Activated CD4-positive, alpha-beta T cell treated with anti-CD3 and anti-CD28 coated beads, Interleukin-10, Interleukin-2, amounts not matched to agents 100 ng/mL and 50 ng/mL, durations not matched to agents 16 hours and 8 hours (primary cell): ENCODE measurements at regions not wholly inside any gene's neighbourhood (a gene's known extent, or its start where the extent isn't known, plus 50 kb on each side); places are given as distances from the start of the nearest gene placed in this dataset.
A peak's percentile ranks its signal among the peaks of the same experiment; 100 is the strongest.

Experiments
- DNase-seq: peaks from one replicate; pipeline ENCODE4 v3.0.0-alpha.2; 2020

DNA sequence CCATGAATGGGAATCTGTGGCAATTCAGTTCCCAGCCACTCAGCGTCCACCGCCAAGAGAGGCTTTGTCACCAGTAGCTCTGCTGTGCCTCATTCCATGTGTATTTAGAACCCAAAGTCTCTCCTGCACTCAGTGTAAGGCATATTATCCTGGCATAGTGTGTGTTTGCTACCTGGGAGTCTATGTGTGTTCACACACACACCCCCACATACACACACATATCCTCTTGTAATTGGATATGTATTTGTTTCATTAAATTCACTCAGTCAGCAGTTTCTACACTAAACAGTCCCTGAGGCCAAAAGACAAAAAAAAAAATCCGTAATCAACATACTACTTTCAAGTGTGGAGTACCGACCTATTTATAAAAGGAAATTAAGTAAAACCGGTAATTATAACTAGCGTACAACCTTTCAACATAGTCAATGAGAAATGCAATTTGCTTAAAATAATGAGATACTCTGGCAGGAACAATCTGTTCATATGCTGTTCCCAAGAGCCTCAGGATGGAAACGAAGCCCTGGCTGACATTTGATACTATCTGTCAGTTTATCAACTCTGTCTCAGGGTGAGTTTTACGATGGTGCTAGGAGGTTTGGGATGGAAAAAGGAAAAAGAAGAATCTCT is 425.8 kb upstream of the CELF2 start:
- DNase-seq = no peak

DNA sequence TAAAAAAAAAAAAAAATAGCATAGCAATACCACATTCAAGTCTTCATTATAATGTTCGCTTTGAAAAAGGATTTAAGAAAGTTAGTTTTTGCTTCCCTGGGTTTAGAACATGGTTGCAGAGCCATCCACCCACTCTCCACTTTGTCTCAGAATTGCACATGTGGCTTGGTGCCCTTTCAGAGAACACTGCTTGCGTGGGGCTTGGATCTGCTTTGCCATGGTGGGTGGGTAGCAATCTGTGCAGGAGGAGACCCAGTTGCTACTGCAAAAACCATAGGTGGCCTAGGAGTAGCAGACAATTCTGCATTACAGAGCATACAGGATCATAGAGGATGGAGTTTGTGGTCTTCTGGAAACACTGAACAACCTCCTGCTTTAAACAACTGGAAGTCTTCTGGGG is 421.4 kb upstream of the CELF2 start:
- no peak for DNase-seq

DNA sequence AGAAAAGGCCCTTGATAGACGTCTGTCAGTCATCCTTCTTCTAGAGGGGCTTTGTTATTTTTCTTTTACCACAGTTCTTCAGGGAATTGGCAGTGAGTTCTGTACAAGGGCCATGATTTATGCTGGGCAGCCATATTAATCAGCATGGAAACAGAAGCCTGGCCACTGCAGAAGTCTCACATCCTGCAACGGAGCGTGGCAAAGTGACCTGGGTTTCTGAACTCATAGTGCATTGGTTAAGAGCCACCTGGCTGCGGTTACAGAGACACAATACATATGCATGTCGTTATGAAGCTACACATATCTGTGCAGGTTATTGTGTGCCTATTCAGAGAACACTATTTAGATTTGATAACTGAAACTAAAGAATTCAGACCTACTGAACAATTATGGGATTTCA is 419.4 kb upstream of the CELF2 start:
- DNase-seq = no peak

DNA sequence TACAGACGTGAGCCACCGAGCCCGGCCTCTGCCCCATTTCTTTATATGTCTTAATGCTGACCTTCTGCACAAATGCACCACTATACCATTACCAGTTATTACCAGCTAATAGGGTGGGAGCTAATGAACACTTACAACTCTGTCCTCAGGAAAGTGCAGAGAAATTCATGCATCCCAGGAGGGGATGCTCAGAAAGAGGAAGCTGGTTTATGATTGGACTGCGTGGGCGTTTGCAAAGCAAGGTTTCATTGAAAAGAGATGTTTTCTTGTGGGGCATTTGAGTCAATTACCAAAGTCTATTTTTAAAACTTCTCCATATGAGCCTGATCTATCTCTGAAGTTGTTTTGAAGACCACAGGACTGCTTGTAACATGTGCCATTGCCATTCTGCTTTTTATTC is 417.7 kb upstream of the CELF2 start:
- DNase-seq = no peak

DNA sequence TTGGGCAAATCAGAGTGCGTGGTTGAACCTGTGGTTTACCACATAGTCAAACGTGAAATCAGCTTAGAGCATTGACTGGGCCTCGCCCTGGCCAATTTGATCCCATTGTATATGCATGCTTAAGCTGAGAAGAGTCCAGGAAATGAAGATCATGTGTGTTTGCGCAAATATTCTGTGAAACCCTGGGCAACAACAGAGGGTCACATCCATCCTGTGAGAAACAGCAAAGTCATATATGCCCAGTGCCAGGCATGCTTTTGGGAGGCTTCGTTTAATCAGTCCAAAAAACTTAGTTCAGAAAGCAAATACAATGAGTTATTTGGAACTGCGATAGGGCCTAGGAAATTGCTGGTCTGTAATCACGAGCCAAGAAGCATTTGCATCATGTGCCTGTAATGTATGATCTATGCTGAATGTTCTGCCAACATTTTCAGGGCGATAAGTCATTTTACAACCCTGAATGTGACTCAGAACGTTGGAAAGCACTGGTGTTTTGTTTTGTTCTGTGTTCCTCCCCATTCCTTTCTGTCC is 412.1 kb upstream of the CELF2 start:
- DNase-seq = peak; percentile 4

DNA sequence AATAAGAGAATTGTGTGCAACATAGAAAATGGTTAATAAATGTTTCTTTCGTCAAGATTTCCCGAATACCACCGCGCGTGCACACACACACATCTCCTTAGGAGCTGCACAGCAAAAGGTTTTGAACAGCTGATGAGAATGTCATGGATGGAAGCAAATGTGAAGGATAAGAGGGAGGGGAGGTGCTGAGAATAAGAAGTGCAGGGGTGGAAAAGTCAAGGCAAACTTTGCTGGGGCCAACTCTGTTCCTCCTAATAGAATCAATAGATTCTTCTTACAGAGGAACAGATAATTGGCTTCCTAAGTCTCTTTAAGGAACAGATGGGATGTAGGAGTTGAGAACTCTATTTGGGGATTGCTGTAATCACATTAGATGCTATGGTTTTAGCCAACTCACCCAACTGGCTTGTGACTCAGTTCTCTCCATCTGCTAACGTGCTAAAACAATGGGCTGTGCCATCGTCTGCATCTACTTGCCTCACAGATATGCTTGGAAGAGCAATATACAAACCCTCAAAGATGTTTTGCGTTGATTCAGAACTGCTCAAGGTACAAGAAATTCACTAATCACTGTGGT is 408.2 kb upstream of the CELF2 start:
- DNase-seq = no peak

DNA sequence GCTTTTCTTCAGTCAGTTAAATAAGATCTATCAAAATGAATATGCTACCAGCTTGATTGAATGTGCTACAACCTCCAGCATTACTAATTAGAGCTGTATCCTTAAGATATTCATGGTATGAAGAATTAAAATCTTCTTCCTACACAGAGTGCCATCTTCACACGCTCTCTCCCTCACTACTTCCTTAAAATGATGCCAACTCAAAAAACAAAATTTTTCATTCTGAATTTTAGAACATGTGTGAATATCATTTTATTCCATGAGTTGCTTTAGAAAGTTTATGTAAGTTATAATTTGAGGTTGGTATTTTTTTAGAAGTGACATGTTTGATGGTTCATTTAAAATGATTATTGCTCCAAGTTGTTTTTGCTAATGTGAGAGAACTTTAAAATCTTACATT is 407.5 kb upstream of the CELF2 start:
- DNase-seq = no peak

DNA sequence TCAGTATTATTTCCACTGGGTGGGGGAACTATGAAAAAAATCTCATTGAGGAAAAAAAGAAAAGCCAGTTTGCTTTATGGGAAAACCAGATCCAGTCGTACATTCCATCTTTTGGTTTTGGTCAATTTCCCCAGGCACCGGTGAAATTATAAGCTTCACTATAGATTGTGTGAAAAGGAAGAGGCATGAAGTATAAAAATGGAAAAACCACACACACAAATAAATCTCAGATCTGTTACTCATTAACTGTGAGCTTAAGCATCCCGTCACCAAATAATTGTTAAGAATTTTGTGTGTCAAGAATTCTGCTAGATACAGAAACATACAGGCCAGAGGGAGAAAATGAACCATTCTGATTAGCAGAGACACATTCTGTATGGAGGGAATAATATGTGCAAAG is 405.5 kb upstream of the CELF2 start:
- DNase-seq = no peak

DNA sequence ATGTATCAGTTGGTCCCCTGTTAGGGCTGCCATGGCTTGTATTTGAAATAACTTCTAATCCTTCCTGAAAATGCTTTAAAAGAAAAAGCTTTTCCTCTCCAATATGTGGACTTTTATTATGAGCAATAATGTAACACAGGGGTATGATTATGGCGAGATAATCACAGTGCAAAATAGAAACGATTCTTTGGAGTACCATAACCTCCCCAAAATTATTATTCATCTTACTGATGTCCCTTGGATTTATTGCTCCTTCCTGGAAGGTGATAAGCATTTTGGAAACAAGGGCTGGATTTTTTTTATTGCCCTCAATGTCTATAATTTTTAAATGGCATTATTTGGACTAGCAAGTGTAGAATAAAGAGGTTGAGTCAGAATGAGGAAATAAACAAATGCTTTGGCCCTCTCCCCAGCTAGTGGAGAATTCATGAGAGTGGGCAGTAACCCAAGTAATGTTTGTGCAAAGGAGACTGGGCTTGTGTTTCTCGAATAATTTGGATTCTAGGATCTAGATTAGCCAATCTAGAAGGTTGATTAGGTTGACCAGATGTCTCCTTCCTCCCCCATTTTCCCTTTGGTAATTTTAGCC is 403.9 kb upstream of the CELF2 start:
- no peak for DNase-seq

DNA sequence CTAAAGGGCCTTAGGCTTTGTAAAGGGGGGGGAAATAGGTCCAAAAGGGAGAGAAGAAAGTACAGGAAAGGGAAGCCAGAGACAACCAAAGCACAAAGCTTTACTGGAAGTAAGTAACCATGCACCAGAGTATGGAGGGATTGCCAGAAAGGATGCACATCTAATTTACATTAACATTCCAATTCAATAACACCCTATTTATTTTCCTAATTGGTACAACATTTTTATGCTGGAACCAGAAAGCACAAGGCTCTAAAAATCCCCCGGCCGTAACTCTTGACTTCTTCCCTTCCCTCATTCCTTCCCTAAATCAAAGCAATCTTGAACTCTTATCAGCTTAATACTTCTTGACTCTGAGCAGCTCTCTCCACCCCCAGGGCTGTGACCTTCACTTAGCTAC is 400.0 kb upstream of the CELF2 start:
- no peak for DNase-seq

DNA sequence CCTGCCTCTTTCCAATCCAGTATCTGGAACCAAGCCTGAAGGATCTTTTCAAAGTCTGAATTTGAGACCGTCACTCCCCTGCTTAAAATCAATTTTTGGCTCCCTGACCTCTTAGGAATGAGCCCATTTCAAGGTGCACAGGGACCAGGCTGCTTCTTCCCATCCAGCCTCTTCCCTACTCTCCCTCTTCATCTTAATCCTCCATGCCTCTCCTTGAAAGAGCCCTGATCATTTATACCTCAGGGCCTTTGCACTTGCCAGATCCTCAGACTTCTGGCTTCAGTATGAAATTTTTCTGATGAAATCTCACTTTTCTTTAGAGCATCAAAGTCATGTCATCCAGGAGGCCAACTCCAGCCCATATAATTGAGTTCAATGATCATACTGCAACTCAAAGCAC is 399.5 kb upstream of the CELF2 start:
- no peak for DNase-seq

DNA sequence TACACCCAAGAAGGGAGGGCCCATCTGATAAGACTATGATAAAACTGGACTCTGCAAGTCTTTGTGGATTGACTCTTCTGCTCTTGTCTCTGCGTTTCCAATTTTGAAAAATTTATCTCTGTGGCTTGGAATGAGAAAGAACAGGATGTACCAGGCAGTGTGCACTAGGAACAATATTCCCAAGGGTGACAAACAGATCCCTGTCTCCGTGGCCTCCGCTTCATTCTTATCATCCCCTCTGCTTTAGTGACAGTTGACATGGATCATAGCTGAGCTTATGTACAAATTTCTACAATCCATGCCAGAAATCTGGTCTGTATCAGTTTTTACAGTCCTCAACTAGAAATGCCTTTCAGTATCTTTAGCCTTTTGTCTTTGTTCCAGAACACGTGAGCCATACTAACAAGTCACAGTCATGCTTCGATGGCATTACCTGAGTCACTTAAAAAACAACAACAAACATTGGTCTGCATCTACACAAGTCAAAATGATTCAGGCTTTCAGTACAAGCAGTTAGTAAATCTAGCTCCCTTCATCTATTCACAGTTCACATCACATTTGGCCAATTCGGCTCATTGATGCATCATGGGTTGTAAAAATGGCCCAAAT is 393.6 kb upstream of the CELF2 start:
- no peak for DNase-seq

DNA sequence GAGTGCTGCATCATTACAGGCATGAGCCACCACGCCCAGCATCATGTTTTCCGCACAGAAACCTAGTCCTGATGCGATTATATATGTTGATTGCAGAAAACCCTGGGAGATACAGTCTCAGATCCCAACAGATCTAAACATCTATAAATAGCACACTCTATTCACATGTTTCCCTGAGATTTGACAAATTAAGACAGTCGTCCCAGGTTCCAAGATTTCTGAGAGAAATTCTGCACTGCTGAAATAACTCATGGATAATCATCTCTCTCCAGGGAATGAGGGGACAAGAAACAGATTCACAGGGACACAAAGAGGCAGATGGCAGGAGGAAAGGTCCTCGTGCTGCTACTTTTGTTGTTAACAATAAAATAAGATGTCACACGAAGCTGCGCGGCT is 393.1 kb upstream of the CELF2 start:
- DNase-seq = no peak

DNA sequence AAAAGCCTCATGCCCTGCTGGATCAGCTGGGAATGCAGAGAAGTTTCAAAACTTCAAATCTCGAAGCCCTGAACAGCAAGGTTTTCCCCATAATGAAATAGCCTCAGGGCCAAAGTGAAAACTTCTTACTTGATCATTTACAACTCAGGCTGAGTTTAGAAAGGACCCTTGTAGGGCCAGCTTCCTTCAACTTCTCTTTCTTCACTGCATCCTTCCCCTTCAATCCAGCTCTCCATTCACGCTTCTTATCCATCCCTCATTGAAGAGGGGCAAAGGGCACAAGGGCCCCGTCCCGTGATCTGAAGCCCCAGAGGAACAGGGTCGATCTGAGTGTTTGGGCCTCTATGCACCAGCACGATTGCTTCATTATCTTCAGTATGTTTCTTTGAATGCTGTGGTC is 392.2 kb upstream of the CELF2 start:
- no peak for DNase-seq

DNA sequence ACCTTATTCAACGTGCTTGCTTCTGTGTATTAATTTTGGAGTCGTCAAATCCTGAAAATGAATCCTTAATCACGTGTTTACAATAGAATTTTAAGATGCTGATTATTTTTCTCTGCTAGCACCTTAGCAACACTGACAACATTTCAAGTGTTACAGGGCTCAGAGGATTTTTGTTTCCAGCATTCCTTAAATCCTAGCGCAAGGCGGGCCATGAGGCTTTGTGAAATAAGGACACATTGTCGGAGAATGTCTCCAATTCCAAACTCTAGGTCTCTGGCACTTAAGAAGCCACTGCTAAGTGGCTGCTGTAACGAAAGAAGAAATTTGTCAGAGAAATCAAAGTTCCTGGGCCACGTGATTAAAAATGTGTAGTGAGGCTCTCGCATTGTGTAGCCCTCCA is 390.9 kb upstream of the CELF2 start:
- DNase-seq = no peak

DNA sequence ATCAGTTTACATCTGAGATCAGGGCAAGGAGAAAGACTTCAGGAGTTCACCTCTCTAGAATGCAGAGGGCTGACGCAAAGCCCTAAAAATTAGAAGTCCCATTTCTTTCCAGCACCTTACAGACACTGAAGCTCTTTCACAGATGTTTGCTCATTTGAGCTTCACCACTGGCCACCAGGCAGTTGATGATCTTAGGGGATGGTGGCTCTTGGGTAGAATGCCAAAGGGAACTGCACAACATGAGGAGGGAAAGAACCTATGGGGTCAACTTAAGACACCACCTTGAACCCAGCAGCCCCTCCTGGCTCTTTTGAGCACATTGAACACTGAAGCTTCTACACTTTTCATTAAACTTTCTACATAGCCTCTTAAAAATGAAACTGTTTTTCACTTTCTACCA is 390.3 kb upstream of the CELF2 start:
- DNase-seq = no peak

DNA sequence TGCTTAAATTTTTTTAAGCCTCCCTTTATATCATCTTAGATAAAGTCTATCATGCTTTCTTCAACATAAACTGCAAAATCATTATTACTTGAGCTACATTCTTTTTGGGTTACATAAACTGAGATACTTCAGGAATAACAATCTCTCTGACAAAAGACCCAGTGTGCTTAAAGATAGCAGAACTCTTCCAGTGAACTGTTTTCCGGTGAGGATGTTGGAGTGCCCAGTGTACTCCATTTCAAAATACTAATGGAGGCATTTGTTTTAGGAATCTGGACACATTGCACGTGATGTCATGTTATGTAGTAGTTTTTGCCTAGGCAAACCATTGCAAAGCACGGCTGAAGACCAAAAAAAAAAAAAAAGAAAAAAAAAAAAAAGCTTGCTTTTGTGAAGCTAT is 388.2 kb upstream of the CELF2 start:
- no peak for DNase-seq

DNA sequence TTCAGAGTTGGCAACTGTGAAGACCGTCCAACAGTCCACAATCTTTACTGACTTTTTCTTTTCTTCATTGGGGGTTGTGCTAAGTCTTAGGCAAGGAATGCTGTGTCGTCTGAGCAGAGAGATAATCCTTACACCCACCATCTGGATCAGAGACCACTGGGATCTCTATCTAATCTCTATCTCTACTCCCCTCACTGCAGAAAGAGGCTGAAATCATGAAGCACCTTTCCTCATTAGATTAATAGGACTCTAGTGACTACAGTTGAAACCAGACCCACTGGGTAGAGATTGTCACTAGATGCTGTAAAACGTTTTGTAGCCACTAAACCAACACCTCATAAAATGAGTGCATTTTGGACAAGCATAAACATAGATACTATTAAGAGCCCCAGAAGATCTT is 387.4 kb upstream of the CELF2 start:
- no peak for DNase-seq

DNA sequence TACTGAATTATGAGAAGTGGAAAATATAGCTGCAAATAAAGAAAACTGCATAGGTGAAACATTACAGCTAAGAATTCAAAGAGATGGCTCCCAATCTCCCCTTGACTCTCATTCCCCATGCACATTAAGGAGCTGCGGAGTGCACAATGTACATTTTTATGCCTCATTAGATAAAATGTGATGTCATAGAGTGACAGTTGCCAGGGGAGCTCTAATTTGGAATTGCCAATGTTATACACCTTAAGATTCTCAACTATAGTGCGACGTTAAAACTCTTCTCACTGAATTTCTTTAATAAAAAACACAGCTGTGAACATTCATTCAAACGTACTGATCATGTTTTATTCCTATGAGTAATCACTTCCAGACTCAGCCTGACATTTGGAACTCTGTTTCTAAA is 386.9 kb upstream of the CELF2 start:
- DNase-seq = no peak

DNA sequence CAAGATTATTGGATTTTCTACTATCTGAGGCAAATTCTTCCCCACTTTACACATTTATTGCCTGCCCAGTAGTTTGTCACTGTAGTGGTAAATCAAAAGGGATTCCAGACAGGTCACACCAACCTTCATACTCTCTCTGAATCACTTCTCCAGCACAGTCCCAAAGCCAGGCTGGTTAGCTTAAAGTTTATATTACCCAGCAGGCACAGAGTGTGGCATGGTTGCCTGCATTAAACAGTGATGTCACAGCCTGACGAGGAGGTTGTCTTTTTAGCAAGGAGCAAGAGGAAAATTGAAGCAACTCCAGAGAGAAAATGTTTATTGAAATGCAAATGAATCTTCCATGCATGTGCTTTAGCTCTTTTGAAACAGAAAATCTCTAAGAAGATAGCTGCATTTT is 375.5 kb upstream of the CELF2 start:
- no peak for DNase-seq

DNA sequence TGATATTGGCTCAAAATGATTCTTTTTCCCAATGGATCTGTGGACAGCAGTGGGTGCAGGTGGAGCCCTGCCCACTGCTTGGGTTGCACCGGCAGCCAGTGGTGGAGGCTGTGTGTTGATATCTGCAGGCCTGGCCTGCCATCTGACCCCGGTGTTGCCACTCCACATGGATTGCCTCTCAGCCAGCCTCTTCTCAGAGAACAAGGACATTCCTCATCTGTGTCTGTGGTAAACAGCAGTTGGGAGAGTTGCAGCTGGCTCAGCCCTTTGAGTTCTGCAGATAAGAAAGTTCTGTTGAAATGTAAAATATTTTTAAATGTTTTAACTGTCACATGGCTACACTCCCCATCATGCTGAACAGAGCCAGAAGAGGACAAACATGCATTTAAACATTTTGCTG is 374.9 kb upstream of the CELF2 start:
- no peak for DNase-seq

DNA sequence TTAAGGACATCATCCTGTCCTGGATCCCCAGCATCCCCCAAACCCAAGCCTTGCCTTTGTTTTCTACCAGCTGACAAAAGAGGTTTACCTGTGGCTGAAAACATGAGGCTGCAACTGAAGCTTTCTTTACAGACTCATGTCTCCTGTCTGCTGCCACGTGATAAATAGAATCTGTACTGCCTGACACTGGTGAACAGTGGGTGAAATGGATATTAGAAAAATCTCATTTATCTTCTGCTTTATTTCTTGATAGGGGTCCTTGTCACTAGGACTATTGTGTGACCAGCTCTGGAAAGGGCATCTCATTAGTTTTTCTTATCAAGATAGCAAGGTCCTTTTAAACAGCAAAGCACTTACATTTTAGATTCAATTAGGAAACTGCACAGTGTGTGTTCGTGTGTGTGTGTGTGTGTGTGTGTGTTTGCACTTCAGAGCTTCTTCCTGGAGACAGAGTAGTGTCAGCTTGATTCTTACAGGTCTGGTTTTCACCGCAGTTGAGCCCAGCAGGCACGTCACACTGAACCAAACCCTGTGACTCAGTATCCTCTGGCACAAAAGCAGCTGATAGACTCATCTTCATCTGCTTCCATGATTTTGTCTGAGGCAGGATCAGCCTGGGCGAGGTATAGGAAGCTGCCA is 373.5 kb upstream of the CELF2 start:
- DNase-seq = no peak

DNA sequence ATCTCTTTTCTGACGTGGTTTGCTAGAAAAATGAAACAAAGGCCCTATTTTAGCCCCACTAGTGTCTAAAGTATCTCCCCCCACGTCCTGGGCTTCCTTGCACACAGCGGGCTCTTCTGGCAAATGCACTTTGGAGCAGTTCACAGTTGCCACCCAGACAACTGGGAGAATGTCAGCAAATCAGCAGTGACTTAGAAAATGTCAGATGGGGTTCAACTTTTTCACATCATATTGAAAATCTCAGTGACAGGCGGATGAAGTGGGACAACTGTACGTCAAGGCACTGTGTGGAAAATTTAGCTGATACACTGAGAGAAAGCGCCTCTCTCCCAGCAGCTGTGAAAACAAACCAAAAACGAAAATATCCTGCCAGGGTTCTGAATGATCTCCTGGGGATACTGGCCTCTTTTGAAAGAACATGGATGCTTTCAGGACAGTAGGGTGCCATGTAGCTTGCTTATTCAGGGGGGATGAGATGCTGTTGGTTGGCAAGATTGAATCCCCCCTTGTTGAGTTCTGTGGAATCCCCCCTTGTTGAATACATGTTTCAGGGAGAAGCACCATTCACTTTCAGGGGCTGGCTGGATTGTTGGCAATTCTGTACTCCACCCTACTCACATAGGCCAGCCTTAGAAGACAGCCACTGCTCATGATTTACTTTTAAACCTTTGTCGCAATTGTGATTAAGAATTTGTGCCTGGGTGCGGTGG is 372.8 kb upstream of the CELF2 start:
- DNase-seq = no peak
